ENCODE measurements at regions not wholly inside any gene's neighbourhood (a gene's known extent, or its start where the extent isn't known, plus 50 kb on each side); places are given as distances from the start of the nearest gene placed in this dataset.
"Not testable (repeated sequence)": the region's sequence is repeated elsewhere in the genome, so short reads cannot be mapped to it uniquely, and the experiment has no call there.

DNA sequence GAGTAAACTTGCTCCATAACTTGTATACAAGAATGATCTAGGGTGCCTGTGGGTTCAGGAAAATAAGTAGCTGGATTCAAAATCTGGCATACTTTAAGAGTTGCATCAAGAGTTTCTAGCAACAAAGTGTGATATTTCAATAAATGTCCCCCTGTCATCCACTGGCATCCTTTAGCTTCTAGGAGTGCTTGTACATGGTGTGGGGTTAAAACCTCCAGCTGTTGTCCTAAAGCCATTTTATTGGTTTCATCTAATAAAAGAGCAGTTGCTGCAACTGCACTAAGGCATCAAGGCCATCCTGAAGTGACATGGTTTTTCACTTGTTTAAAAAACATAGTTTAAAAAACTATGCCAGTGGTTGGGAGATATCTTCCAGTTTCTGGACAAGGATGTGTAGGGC, 148.4 kb downstream of the INHBA start:
- Histone ChIP-seq H3K9me3 (ENCODE audit: low read length) (peaks cover 3% of the 10 kb centered on the region), H4K20me1 (ENCODE audit: insufficient read depth) (no peaks in the 10 kb centered on the region), H3K27me3 (ENCODE audit: insufficient read depth, low read depth, low read length) (no peaks in the 10 kb centered on the region), H2AFZ (ENCODE audit: low read depth, low read length) (no peak overlapping the region), H3K9ac (ENCODE audit: low read length) (no peak overlapping the region), H3K79me2 (replicated peaks; ENCODE audit: insufficient read depth, low read length) (no peaks in the 10 kb centered on the region), H3K4me2 (ENCODE audit: low read length) (no peak overlapping the region), H3F3A (ENCODE audit: insufficient read depth, low read length, poor library complexity, severe bottlenecking) (no peaks in the 10 kb centered on the region), H3K36me3 (ENCODE audit: insufficient read depth, low read length) (no peaks in the 10 kb centered on the region), H3K9me2 (ENCODE audit: insufficient read depth, low read length) (no peaks in the 10 kb centered on the region), H3K4me3 (ENCODE audit: low read length) (no peak overlapping the region), H3K27ac (ENCODE audit: low read length) (no peak overlapping the region)
- TF ChIP-seq MXI1 (conservative IDR thresholded peaks at IDR 0.05; ENCODE audit: poor library complexity, severe bottlenecking) (no peak), SMC3 (conservative IDR thresholded peaks at IDR 0.05; ENCODE audit: poor library complexity) (no peak), POLR2AphosphoS5 (IDR thresholded peaks at IDR 0.05) (no peak)
- TF ChIP-seq, protein P1, sequence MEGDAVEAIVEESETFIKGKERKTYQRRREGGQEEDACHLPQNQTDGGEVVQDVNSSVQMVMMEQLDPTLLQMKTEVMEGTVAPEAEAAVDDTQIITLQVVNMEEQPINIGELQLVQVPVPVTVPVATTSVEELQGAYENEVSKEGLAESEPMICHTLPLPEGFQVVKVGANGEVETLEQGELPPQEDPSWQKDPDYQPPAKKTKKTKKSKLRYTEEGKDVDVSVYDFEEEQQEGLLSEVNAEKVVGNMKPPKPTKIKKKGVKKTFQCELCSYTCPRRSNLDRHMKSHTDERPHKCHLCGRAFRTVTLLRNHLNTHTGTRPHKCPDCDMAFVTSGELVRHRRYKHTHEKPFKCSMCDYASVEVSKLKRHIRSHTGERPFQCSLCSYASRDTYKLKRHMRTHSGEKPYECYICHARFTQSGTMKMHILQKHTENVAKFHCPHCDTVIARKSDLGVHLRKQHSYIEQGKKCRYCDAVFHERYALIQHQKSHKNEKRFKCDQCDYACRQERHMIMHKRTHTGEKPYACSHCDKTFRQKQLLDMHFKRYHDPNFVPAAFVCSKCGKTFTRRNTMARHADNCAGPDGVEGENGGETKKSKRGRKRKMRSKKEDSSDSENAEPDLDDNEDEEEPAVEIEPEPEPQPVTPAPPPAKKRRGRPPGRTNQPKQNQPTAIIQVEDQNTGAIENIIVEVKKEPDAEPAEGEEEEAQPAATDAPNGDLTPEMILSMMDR (IDR thresholded peaks at IDR 0.05; ENCODE audit: poor library complexity, severe bottlenecking) = no peak

DNA sequence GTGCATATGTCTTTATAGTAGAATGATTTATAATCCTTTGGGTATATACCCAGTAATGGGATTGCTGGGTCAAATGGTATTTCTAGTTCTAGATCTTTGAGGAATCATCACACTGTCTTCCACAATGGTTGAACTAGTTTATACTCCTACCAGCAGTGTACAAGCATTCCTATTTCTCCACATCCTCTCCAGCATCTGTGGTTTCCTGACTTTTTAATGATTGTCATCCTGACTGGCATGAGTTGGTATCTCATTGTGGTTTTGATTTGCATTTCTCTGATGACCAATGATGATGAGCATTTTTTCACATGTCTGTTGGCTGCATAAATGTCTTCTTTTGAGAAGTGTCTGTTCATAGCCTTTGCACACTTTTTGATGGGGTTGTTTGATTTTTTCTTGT, 152.8 kb downstream of the INHBA start:
- H2AFZ ChIP-seq (ENCODE audit: low read depth, low read length); H3K9me3 ChIP-seq (ENCODE audit: low read length); H3K9me2 ChIP-seq (ENCODE audit: insufficient read depth, low read length); H3K36me3 ChIP-seq (ENCODE audit: insufficient read depth, low read length); H3K9ac ChIP-seq (ENCODE audit: low read length); H3F3A ChIP-seq (ENCODE audit: insufficient read depth, low read length, poor library complexity, severe bottlenecking); H3K4me3 ChIP-seq (ENCODE audit: low read length); H3K4me2 ChIP-seq (ENCODE audit: low read length); H3K27ac ChIP-seq (ENCODE audit: low read length); H4K20me1 ChIP-seq (ENCODE audit: insufficient read depth); H3K79me2 ChIP-seq (replicated peaks; ENCODE audit: insufficient read depth, low read length); H3K27me3 ChIP-seq (ENCODE audit: insufficient read depth, low read depth, low read length): not testable (repeated sequence)

DNA sequence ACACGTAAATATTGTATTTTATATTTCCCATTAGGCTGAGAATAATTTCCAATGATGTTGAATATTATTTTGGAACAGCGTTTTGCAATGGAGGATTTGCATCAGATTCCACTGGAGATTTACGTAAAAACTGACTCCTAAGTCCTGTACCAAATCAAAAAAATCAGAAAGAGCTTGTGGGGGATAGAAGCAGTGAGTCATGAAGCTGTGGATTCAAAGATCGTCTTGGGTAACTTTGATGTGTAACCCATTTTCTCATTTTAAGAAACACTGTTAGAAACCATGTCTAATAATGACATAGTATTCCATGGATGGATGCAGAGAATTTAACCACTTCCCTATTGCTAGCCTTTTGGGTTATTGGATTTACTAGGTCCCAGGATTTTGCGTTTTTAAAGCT, 158.6 kb downstream of the INHBA start:
- no peaks in the 10 kb centered on the region for H3K9me3 ChIP-seq (ENCODE audit: low read length)
- H3K4me3 ChIP-seq (ENCODE audit: low read length) = no peak overlapping the region
- H2AFZ ChIP-seq (ENCODE audit: low read depth, low read length) = no peak overlapping the region
- no peak for TF ChIP-seq RAD21 (conservative IDR thresholded peaks at IDR 0.05)
- no peak for TF ChIP-seq EZH2 (IDR thresholded peaks at IDR 0.05; ENCODE audit: borderline replicate concordance, insufficient read depth, low read length, poor library complexity, severe bottlenecking)
- TF ChIP-seq, protein P1 (IDR thresholded peaks at IDR 0.05; ENCODE audit: poor library complexity, severe bottlenecking) = no peak
- TF ChIP-seq POLR2AphosphoS5 (IDR thresholded peaks at IDR 0.05) = no peak
- no peak for TF ChIP-seq TAF1 (IDR thresholded peaks at IDR 0.05; ENCODE audit: low read depth)
- TF ChIP-seq EP300 (conservative IDR thresholded peaks at IDR 0.05; ENCODE audit: poor library complexity, severe bottlenecking) = no peak
- TF ChIP-seq, protein P2, sequence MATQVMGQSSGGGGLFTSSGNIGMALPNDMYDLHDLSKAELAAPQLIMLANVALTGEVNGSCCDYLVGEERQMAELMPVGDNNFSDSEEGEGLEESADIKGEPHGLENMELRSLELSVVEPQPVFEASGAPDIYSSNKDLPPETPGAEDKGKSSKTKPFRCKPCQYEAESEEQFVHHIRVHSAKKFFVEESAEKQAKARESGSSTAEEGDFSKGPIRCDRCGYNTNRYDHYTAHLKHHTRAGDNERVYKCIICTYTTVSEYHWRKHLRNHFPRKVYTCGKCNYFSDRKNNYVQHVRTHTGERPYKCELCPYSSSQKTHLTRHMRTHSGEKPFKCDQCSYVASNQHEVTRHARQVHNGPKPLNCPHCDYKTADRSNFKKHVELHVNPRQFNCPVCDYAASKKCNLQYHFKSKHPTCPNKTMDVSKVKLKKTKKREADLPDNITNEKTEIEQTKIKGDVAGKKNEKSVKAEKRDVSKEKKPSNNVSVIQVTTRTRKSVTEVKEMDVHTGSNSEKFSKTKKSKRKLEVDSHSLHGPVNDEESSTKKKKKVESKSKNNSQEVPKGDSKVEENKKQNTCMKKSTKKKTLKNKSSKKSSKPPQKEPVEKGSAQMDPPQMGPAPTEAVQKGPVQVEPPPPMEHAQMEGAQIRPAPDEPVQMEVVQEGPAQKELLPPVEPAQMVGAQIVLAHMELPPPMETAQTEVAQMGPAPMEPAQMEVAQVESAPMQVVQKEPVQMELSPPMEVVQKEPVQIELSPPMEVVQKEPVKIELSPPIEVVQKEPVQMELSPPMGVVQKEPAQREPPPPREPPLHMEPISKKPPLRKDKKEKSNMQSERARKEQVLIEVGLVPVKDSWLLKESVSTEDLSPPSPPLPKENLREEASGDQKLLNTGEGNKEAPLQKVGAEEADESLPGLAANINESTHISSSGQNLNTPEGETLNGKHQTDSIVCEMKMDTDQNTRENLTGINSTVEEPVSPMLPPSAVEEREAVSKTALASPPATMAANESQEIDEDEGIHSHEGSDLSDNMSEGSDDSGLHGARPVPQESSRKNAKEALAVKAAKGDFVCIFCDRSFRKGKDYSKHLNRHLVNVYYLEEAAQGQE (IDR thresholded peaks at IDR 0.05; ENCODE audit: borderline replicate concordance) = no peak
- TF ChIP-seq SMC3 (conservative IDR thresholded peaks at IDR 0.05; ENCODE audit: poor library complexity) = no peak
- no peak for TF ChIP-seq MXI1 (conservative IDR thresholded peaks at IDR 0.05; ENCODE audit: poor library complexity, severe bottlenecking)
- H3K27ac ChIP-seq (ENCODE audit: low read length) = no peak overlapping the region
- H3K36me3 ChIP-seq (ENCODE audit: insufficient read depth, low read length) = no peaks in the 10 kb centered on the region
- no peak overlapping the region for H3K4me2 ChIP-seq (ENCODE audit: low read length)
- no peaks in the 10 kb centered on the region for H3K79me2 ChIP-seq (replicated peaks; ENCODE audit: insufficient read depth, low read length)
- no peaks in the 10 kb centered on the region for H3K27me3 ChIP-seq (ENCODE audit: insufficient read depth, low read depth, low read length)
- H3K9ac ChIP-seq (ENCODE audit: low read length) = no peak overlapping the region
- no peaks in the 10 kb centered on the region for H3K9me2 ChIP-seq (ENCODE audit: insufficient read depth, low read length)
- no peaks in the 10 kb centered on the region for H4K20me1 ChIP-seq (ENCODE audit: insufficient read depth)
- H3F3A ChIP-seq (ENCODE audit: insufficient read depth, low read length, poor library complexity, severe bottlenecking) = no peaks in the 10 kb centered on the region

Data from neural cell (in vitro differentiated cells).